Fibroblast of pulmonary artery (primary cell): ENCODE measurements at regions not wholly inside any gene's neighbourhood (a gene's known extent, or its start where the extent isn't known, plus 50 kb on each side); places are given as distances from the start of the nearest gene placed in this dataset.

Experiments used
- DNase-seq: peaks from one replicate; pipeline ENCODE4 v3.0.0-alpha.2; 2010; ENCODE audit warnings: low read depth
- H3K4me3 ChIP-seq: replicated peaks from 2 replicates; pipeline ENCODE4 v1.5.1; 2011; ENCODE audit warnings: low read depth, mild to moderate bottlenecking, control low read depth, low read length, moderate library complexity
- CTCF ChIP-seq: IDR thresholded peaks from 2 replicates; pipeline ENCODE4 v1.5.1; 2011; ENCODE audit warnings: mild to moderate bottlenecking, control low read depth, low read length, inconsistent platforms; ENCODE audit errors: missing control alignments

GRCh38 chr16:85312642-85313525 lies 200.6 kb upstream of the CIBAR2 start:
- TF ChIP-seq CTCF: no peak
- no peak for DNase-seq

GRCh38 chr16:85313526-85314301 lies 201.4 kb upstream of the CIBAR2 start:
- no peak overlapping the region for H3K4me3 ChIP-seq
- no peak for DNase-seq
- TF ChIP-seq CTCF: no peak

More at GRCh38 chr16:85312642-85313525, 200.6 kb upstream of the CIBAR2 start:
- no peak overlapping the region for H3K4me3 ChIP-seq

GRCh38 chr16:85314512-85314971 lies 202.3 kb upstream of the CIBAR2 start:
- no peak for DNase-seq
- TF ChIP-seq CTCF: no peak

GRCh38 chr16:85315866-85316265 lies 203.6 kb upstream of the CIBAR2 start:
- TF ChIP-seq CTCF: no peak
- no peak overlapping the region for H3K4me3 ChIP-seq
- DNase-seq: no peak

More at GRCh38 chr16:85314512-85314971, 202.3 kb upstream of the CIBAR2 start:
- no peak overlapping the region for H3K4me3 ChIP-seq

- H3K4me3 ChIP-seq: no peak overlapping the region
- DNase-seq: peak; percentile 70
- TF ChIP-seq CTCF: peak; percentile 93
Observed at GRCh38 chr16:85316321-85316919, 204.1 kb upstream of the CIBAR2 start.

GRCh38 chr16:85316944-85317343 lies 204.7 kb upstream of the CIBAR2 start:
- no peak for TF ChIP-seq CTCF
- no peak for DNase-seq
- H3K4me3 ChIP-seq: no peak overlapping the region
